B cell (primary cell): ENCODE measurements at regions not wholly inside any gene's neighbourhood (a gene's known extent, or its start where the extent isn't known, plus 50 kb on each side); places are given as distances from the start of the nearest gene placed in this dataset.

Experiments
- ATAC-seq: fragments of 200-7000 bp; cut with Tn5 transposase; one replicate; pipeline ENCODE4 v1.10.0; 2021; ENCODE audit warnings: low read depth, mild to moderate bottlenecking, moderate number of reproducible peaks, moderate library complexity
- CTCF ChIA-PET: fragments of 350-600 bp; sonication (Branson Sonifier 250); formaldehyde crosslinking; loops from one replicate; lab custom pipeline; 2021; ENCODE audit warnings: antibody characterized with exemption, inconsistent platforms; lab: Charles Lee
- POLR2A ChIA-PET: fragments of 350-600 bp; sonication (Branson Sonifier 250); formaldehyde crosslinking; loops from one replicate; lab custom pipeline; 2021; ENCODE audit warnings: antibody characterized with exemption; lab: Charles Lee
- DNase-seq: peaks from one replicate; pipeline ENCODE4 v3.0.0; 2013
- H2AFZ ChIP-seq: 2 replicates; pipeline ENCODE4 v1.6.1; 2012; ENCODE audit warnings: mild to moderate bottlenecking, low read depth, low read length; ENCODE audit not compliant: insufficient read depth, poor library complexity, severe bottlenecking
- H3K27ac ChIP-seq, 2 donors: 1 replicate in 1 of 2; 2 replicates in 1 of 2; pipeline ENCODE4 v1.5.1; 2012 to 2013; ENCODE audit warnings: low read length in 2 of 2, mild to moderate bottlenecking in 2 of 2, moderate library complexity in 1 of 2
- H3K27me3 ChIP-seq, 4 experiments: fragments of 200-600 bp in 1 of 4; sonication (generic) in 1 of 4; replicated peaks in 1 of 4; 1 replicate in 2 of 4; 2 replicates in 2 of 4; pipeline versions ENCODE4 v1.6.1 to v1.7.0; 2013 to 2016; ENCODE audit warnings: low read length in 3 of 4, mild to moderate bottlenecking in 2 of 4, mixed read lengths in 1 of 4, moderate library complexity in 1 of 4; ENCODE audit not compliant: insufficient read depth in 4 of 4, control insufficient read depth in 3 of 4; ENCODE audit errors: control extremely low read depth in 1 of 4
- H3K36me3 ChIP-seq, 2 experiments: replicated peaks in 1 of 2; 1 replicate in 1 of 2; 2 replicates in 1 of 2; pipeline versions ENCODE4 v1.6.1 to v1.7.1; 2013; ENCODE audit warnings: low read length in 1 of 2; ENCODE audit not compliant: insufficient read depth in 2 of 2, control insufficient read depth in 1 of 2; ENCODE audit errors: control extremely low read depth in 1 of 2, extremely low read depth in 1 of 2
- H3K4me1 ChIP-seq, 2 donors: fragments of 200-600 bp in 1 of 2; sonication (generic) in 1 of 2; 1 replicate in 1 of 2; 2 replicates in 1 of 2; pipeline versions ENCODE4 v1.5.1 to v1.6.1; 2013 to 2017; ENCODE audit warnings: low read length in 2 of 2; ENCODE audit not compliant: control insufficient read depth in 2 of 2, insufficient read depth in 2 of 2
- H3K4me2 ChIP-seq: replicated peaks from 2 replicates; pipeline ENCODE3; 2012; ENCODE audit warnings: mild to moderate bottlenecking, low read depth, low read length; ENCODE audit not compliant: poor library complexity, severe bottlenecking
- H3K4me3 ChIP-seq, 5 experiments: fragments of 200-600 bp in 1 of 5; sonication (generic) in 1 of 5; 1 replicate in 3 of 5; 2 replicates in 2 of 5; pipeline versions ENCODE4 v1.5.1 to v1.7.0; 2011 to 2016; ENCODE audit warnings: low read length in 4 of 5, mild to moderate bottlenecking in 4 of 5, low read depth in 2 of 5, control low read depth in 1 of 5, moderate library complexity in 1 of 5; ENCODE audit not compliant: insufficient read depth in 1 of 5; ENCODE audit errors: control extremely low read depth in 1 of 5, extremely low read depth in 1 of 5
- H3K79me2 ChIP-seq: fragments of 200-600 bp; sonication (generic); one replicate; pipeline ENCODE4 v1.6.0; 2016; ENCODE audit warnings: low read length; ENCODE audit not compliant: control insufficient read depth, insufficient read depth
- H3K9ac ChIP-seq: fragments of 200-600 bp; sonication (generic); 2 replicates; pipeline ENCODE4 v1.6.1; 2017; ENCODE audit warnings: mild to moderate bottlenecking, low read length, moderate library complexity
- H3K9me3 ChIP-seq, 3 donors: one replicate each; pipeline versions ENCODE4 v1.6.1 to v1.7.1; 2013; ENCODE audit warnings: low read length in 2 of 3; ENCODE audit not compliant: control insufficient read depth in 2 of 3, insufficient read depth in 1 of 3; ENCODE audit errors: control extremely low read depth in 1 of 3
- H4K20me1 ChIP-seq: 2 replicates; pipeline ENCODE4 v1.6.0; 2012; ENCODE audit warnings: mild to moderate bottlenecking, low read length; ENCODE audit not compliant: insufficient read depth, control insufficient read depth, poor library complexity, severe bottlenecking
- H3K27ac Mint-ChIP-seq: one replicate; pipeline ENCODE4 v1.8.0; 2021; ENCODE audit warnings: mixed read lengths
- H3K27me3 Mint-ChIP-seq: one replicate; pipeline ENCODE4 v1.8.0; 2021; ENCODE audit warnings: mixed read lengths
- H3K4me1 Mint-ChIP-seq: one replicate; pipeline ENCODE4 v1.8.0; 2021; ENCODE audit warnings: mixed read lengths
- H3K4me3 Mint-ChIP-seq: one replicate; pipeline ENCODE4 v1.8.0; 2021; ENCODE audit warnings: mixed read lengths
- H3K9me3 Mint-ChIP-seq: one replicate; pipeline ENCODE4 v1.8.0; 2022; ENCODE audit warnings: mixed read lengths; ENCODE audit not compliant: insufficient read depth
- CTCF ChIP-seq: fragments of 200-600 bp; IDR thresholded peaks from one replicate; pipeline ENCODE4 v1.8.0; 2022; ENCODE audit warnings: antibody characterized with exemption, mild to moderate bottlenecking
- EZH2 ChIP-seq: IDR thresholded peaks from 2 replicates; pipeline ENCODE4 v1.6.1; 2012; ENCODE audit warnings: borderline replicate concordance, low read depth, mild to moderate bottlenecking, moderate library complexity, low read length; ENCODE audit not compliant: insufficient read depth, poor library complexity, severe bottlenecking
- WGBS: methylation state at CpG from one replicate; pipeline ENCODE4 v1.1.5; 2013; ENCODE audit warnings: missing lambda C conversion rate; ENCODE audit not compliant: insufficient coverage; 5-methylcytosine and 5-hydroxymethylcytosine counted together
- intact Hi-C: fragments of 100-400 bp; cut with micrococcal nuclease; formaldehyde crosslinking; loops from one replicate; pipeline ENCODE4 v1.10.0; 2022

- no peak overlapping the region for H3K4me2 ChIP-seq
- no peak for TF ChIP-seq EZH2
- no peak for TF ChIP-seq CTCF
- peaks cover 2% of the 10 kb centered on the region for H3K9me3 Mint-ChIP-seq
- H3K27ac ChIP-seq: no peak overlapping the region
- no peaks in the 10 kb centered on the region for H3K27me3 Mint-ChIP-seq
- H4K20me1 ChIP-seq: no peaks in the 10 kb centered on the region
- H3K79me2 ChIP-seq: no peaks in the 10 kb centered on the region
- CTCF ChIA-PET: no interaction called here
- H3K36me3 ChIP-seq: no peaks in the 10 kb centered on the region
- intact Hi-C loops: no loop called here
- no peaks in the 10 kb centered on the region for H3K4me1 Mint-ChIP-seq
- POLR2A ChIA-PET: no interaction called here
- no peak overlapping the region for H3K4me3 Mint-ChIP-seq
- ATAC-seq (no peak), DNase-seq (no peak)
- no peak overlapping the region for H2AFZ ChIP-seq
- H3K4me3 ChIP-seq: no peak overlapping the region
- no peak overlapping the region for H3K9ac ChIP-seq
- H3K4me1 ChIP-seq: no peaks in the 10 kb centered on the region
- no peak overlapping the region for H3K27ac Mint-ChIP-seq
- no CpG with 5 or more reads among the region's 6 CpGs for WGBS
- H3K27me3 ChIP-seq: no peaks in the 10 kb centered on the region
- H3K9me3 ChIP-seq: no peaks in the 10 kb centered on the region
Observed at GRCh38 chr3:1775321-1775720, 323.3 kb upstream of the CNTN4 start.

GRCh38 chr3:1783995-1784394, 314.7 kb upstream of the CNTN4 start:
- H3K79me2 ChIP-seq: no peaks in the 10 kb centered on the region
- peaks cover 0 to 6% (median 0%) of the 10 kb centered on the region in 3 donors for H3K9me3 ChIP-seq
- TF ChIP-seq EZH2: no peak
- TF ChIP-seq CTCF: no peak
- no peak for ATAC-seq
- H3K4me3 ChIP-seq: no peak overlapping the region
- Mint-ChIP-seq H3K4me3 (no peak overlapping the region), H3K27ac (no peak overlapping the region), H3K4me1 (no peaks in the 10 kb centered on the region), H3K27me3 (no peaks in the 10 kb centered on the region), H3K9me3 (peaks cover under 1% of the 10 kb centered on the region)
- no peak overlapping the region for H2AFZ ChIP-seq
- no peaks in the 10 kb centered on the region for H3K4me1 ChIP-seq
- ChIA-PET POLR2A (no interaction called here), CTCF (no interaction called here)
- intact Hi-C loops: no loop called here
- no peak overlapping the region for H3K9ac ChIP-seq
- WGBS: 60% methylated on average over 1 of the region's 3 CpGs
- no peaks in the 10 kb centered on the region for H3K27me3 ChIP-seq
- H3K27ac ChIP-seq: no peak overlapping the region
- no peak overlapping the region for H3K4me2 ChIP-seq
- no peak for DNase-seq
- no peaks in the 10 kb centered on the region for H4K20me1 ChIP-seq
- no peaks in the 10 kb centered on the region for H3K36me3 ChIP-seq
